ENCODE measurements at regions not wholly inside any gene's neighbourhood (a gene's known extent, or its start where the extent isn't known, plus 50 kb on each side); places are given as distances from the start of the nearest gene placed in this dataset.
A peak's percentile ranks its signal among the peaks of the same experiment; 100 is the strongest.

GRCh38 chr3:28906561-28907310 is 374.1 kb upstream of the RBMS3 start:
- Histone ChIP-seq H3K4me3 (ENCODE audit: low read depth, low read length, poor library complexity, severe bottlenecking) (no peak overlapping the region), H3K9me2 (ENCODE audit: low read depth, low read length) (no peaks in the 10 kb centered on the region), H4K20me1 (ENCODE audit: insufficient read depth, low read length) (no peaks in the 10 kb centered on the region), H3K9ac (ENCODE audit: low read length) (no peak overlapping the region), H3K79me2 (ENCODE audit: insufficient read depth, low read length) (no peaks in the 10 kb centered on the region), H2AFZ (ENCODE audit: low read length) (peak overlapping the region; percentile 74; the same call in 1 of the 2 replicates), H3K4me1 (ENCODE audit: insufficient read depth, low read length, severe bottlenecking) (peaks cover 10% of the 10 kb centered on the region), H3F3A (ENCODE audit: insufficient read depth, low read length) (no peaks in the 10 kb centered on the region), H3K27ac (ENCODE audit: low read depth, low read length, poor library complexity, severe bottlenecking) (no peak overlapping the region), H3K27me3 (ENCODE audit: insufficient read depth, low read length) (no peaks in the 10 kb centered on the region), H3K36me3 (ENCODE audit: insufficient read depth, low read length) (no peaks in the 10 kb centered on the region), H3K9me3 (ENCODE audit: low read length) (no peaks in the 10 kb centered on the region), H3K4me2 (ENCODE audit: low read length) (no peak overlapping the region)
- no peak for TF ChIP-seq CTCF (IDR thresholded peaks at IDR 0.05; ENCODE audit: low read length)
- TF ChIP-seq EZH2 (IDR thresholded peaks at IDR 0.05; ENCODE audit: borderline replicate concordance, low read length): no peak

GRCh38 chr3:28907616-28908015 is 373.3 kb upstream of the RBMS3 start:
- Histone ChIP-seq H3K9ac (ENCODE audit: low read length) (no peak overlapping the region), H3K9me2 (ENCODE audit: low read depth, low read length) (no peaks in the 10 kb centered on the region), H3K9me3 (ENCODE audit: low read length) (no peaks in the 10 kb centered on the region), H3K27ac (ENCODE audit: low read depth, low read length, poor library complexity, severe bottlenecking) (no peak overlapping the region), H3K4me1 (ENCODE audit: insufficient read depth, low read length, severe bottlenecking) (peaks cover 19% of the 10 kb centered on the region), H3F3A (ENCODE audit: insufficient read depth, low read length) (no peaks in the 10 kb centered on the region), H3K4me2 (ENCODE audit: low read length) (no peak overlapping the region), H3K79me2 (ENCODE audit: insufficient read depth, low read length) (no peaks in the 10 kb centered on the region), H3K36me3 (ENCODE audit: insufficient read depth, low read length) (no peaks in the 10 kb centered on the region), H4K20me1 (ENCODE audit: insufficient read depth, low read length) (no peaks in the 10 kb centered on the region), H3K4me3 (ENCODE audit: low read depth, low read length, poor library complexity, severe bottlenecking) (no peak overlapping the region), H2AFZ (ENCODE audit: low read length) (no peak overlapping the region), H3K27me3 (ENCODE audit: insufficient read depth, low read length) (no peaks in the 10 kb centered on the region)
- TF ChIP-seq EZH2 (IDR thresholded peaks at IDR 0.05; ENCODE audit: borderline replicate concordance, low read length): no peak

- Histone ChIP-seq H3K4me3 (ENCODE audit: low read depth, low read length, poor library complexity, severe bottlenecking) (no peak overlapping the region), H3K27me3 (ENCODE audit: insufficient read depth, low read length) (no peaks in the 10 kb centered on the region), H3K9me2 (ENCODE audit: low read depth, low read length) (no peaks in the 10 kb centered on the region), H3K4me1 (ENCODE audit: insufficient read depth, low read length, severe bottlenecking) (peaks cover 56% of the 10 kb centered on the region), H3K9me3 (ENCODE audit: low read length) (no peaks in the 10 kb centered on the region), H3K9ac (ENCODE audit: low read length) (no peak overlapping the region), H3K27ac (ENCODE audit: low read depth, low read length, poor library complexity, severe bottlenecking) (peak overlapping the region; percentile 94), H3F3A (ENCODE audit: insufficient read depth, low read length) (no peaks in the 10 kb centered on the region), H4K20me1 (ENCODE audit: insufficient read depth, low read length) (no peaks in the 10 kb centered on the region), H2AFZ (ENCODE audit: low read length) (peak overlapping the region; percentile 84), H3K79me2 (ENCODE audit: insufficient read depth, low read length) (no peaks in the 10 kb centered on the region), H3K4me2 (ENCODE audit: low read length) (no peak overlapping the region), H3K36me3 (ENCODE audit: insufficient read depth, low read length) (no peaks in the 10 kb centered on the region)
- TF ChIP-seq EZH2 (IDR thresholded peaks at IDR 0.05; ENCODE audit: borderline replicate concordance, low read length) (no peak), CTCF (IDR thresholded peaks at IDR 0.05; ENCODE audit: low read length) (no peak)
Measured at GRCh38 chr3:28912120-28912885, 368.6 kb upstream of the RBMS3 start.
